ENCODE measurements at regions not wholly inside any gene's neighbourhood (a gene's known extent, or its start where the extent isn't known, plus 50 kb on each side); places are given as distances from the start of the nearest gene placed in this dataset.

GRCh38 chr11:92845390-92845789 is 124.1 kb upstream of the MTNR1B start:
- ATAC-seq (ENCODE audit: poor library complexity) (no peak), DNase-seq (no peak)
- H3K27me3 ChIP-seq (ENCODE audit: control insufficient read depth in 1 of 2, insufficient read depth in 2 of 2, low read length in 2 of 2) = no peaks in the 10 kb centered on the region
- no peaks in the 10 kb centered on the region for H3K4me1 ChIP-seq (ENCODE audit: insufficient read depth, low read length)
- H3K27ac ChIP-seq (ENCODE audit: low read depth in 1 of 2, low read length in 2 of 2) = no peak overlapping the region
- no peaks in the 10 kb centered on the region for H3K4me1 Mint-ChIP-seq (ENCODE audit: low read depth)
- H3K4me3 ChIP-seq (ENCODE audit: low read length) = no peak overlapping the region
- no peak overlapping the region for H3K27ac Mint-ChIP-seq
- no peaks in the 10 kb centered on the region for H3K36me3 ChIP-seq (ENCODE audit: insufficient read depth, low read length)
- H3K36me3 Mint-ChIP-seq (ENCODE audit: low read depth) = no peaks in the 10 kb centered on the region
- peaks cover 0 to 8% of the 10 kb centered on the region in 2 experiments for H3K9me3 ChIP-seq (ENCODE audit: control insufficient read depth in 1 of 2, insufficient read depth in 1 of 2, low read length in 2 of 2)
- no peak for TF ChIP-seq CTCF (IDR thresholded peaks at IDR 0.05)
- ChIA-PET CTCF (interaction anchor here (0.6 kb wide), 1 partner anchor 1402 kb away, joined by 4 read pairs; no protein-coding TSS in a partner anchor), POLR2A (no interaction called here)
- no peaks in the 10 kb centered on the region for H3K9me3 Mint-ChIP-seq
- H3K4me3 Mint-ChIP-seq = no peak overlapping the region
- intact Hi-C loops (cut with DNase I, micrococcal nuclease) = no loop called here
- H3K27me3 Mint-ChIP-seq = no peaks in the 10 kb centered on the region

- Mint-ChIP-seq H3K36me3 (ENCODE audit: low read depth) (no peaks in the 10 kb centered on the region), H3K4me3 (no peak overlapping the region), H3K4me1 (ENCODE audit: low read depth) (no peaks in the 10 kb centered on the region), H3K27ac (no peak overlapping the region), H3K27me3 (no peaks in the 10 kb centered on the region), H3K9me3 (no peaks in the 10 kb centered on the region)
- Histone ChIP-seq H3K4me3 (ENCODE audit: low read length) (no peak overlapping the region), H3K36me3 (ENCODE audit: insufficient read depth, low read length) (no peaks in the 10 kb centered on the region), H3K27me3 (ENCODE audit: control insufficient read depth in 1 of 2, insufficient read depth in 2 of 2, low read length in 2 of 2) (no peaks in the 10 kb centered on the region), H3K27ac (ENCODE audit: low read depth in 1 of 2, low read length in 2 of 2) (no peak overlapping the region), H3K9me3 (ENCODE audit: control insufficient read depth in 1 of 2, insufficient read depth in 1 of 2, low read length in 2 of 2) (peaks cover 0 to 8% of the 10 kb centered on the region in 2 experiments), H3K4me1 (ENCODE audit: insufficient read depth, low read length) (no peaks in the 10 kb centered on the region)
- ATAC-seq (ENCODE audit: poor library complexity) (no peak), DNase-seq (no peak)
- TF ChIP-seq CTCF (IDR thresholded peaks at IDR 0.05) = no peak
- POLR2A ChIA-PET = no interaction called here
- CTCF ChIA-PET = interaction anchor here (0.6 kb wide), 1 partner anchor 1402 kb away, joined by 4 read pairs; no protein-coding TSS in a partner anchor
- intact Hi-C loops (cut with DNase I, micrococcal nuclease) = no loop called here
Observed at GRCh38 chr11:92845805-92846204, 123.6 kb upstream of the MTNR1B start.

GRCh38 chr11:92846491-92847125 is 122.8 kb upstream of the MTNR1B start:
- Mint-ChIP-seq H3K4me1 (ENCODE audit: low read depth) (no peaks in the 10 kb centered on the region), H3K9me3 (no peaks in the 10 kb centered on the region), H3K4me3 (no peak overlapping the region), H3K36me3 (ENCODE audit: low read depth) (no peaks in the 10 kb centered on the region), H3K27ac (no peak overlapping the region), H3K27me3 (no peaks in the 10 kb centered on the region)
- Histone ChIP-seq H3K4me1 (ENCODE audit: insufficient read depth, low read length) (no peaks in the 10 kb centered on the region), H3K4me3 (ENCODE audit: low read length) (no peak overlapping the region), H3K36me3 (ENCODE audit: insufficient read depth, low read length) (no peaks in the 10 kb centered on the region), H3K9me3 (ENCODE audit: control insufficient read depth in 1 of 2, insufficient read depth in 1 of 2, low read length in 2 of 2) (peaks cover 0 to 8% of the 10 kb centered on the region in 2 experiments), H3K27me3 (ENCODE audit: control insufficient read depth in 1 of 2, insufficient read depth in 2 of 2, low read length in 2 of 2) (no peaks in the 10 kb centered on the region), H3K27ac (ENCODE audit: low read depth in 1 of 2, low read length in 2 of 2) (no peak overlapping the region)
- ATAC-seq (ENCODE audit: poor library complexity) (no peak), DNase-seq (no peak)
- no peak for TF ChIP-seq CTCF (IDR thresholded peaks at IDR 0.05)
- intact Hi-C loops (cut with DNase I, micrococcal nuclease) = no loop called here
- ChIA-PET POLR2A (no interaction called here), CTCF (no interaction called here)
